ENCODE measurements at regions not wholly inside any gene's neighbourhood (a gene's known extent, or its start where the extent isn't known, plus 50 kb on each side); places are given as distances from the start of the nearest gene placed in this dataset.

GRCh38 chr15:95475067-95475466 lies 855.4 kb upstream of the NR2F2 start:
- DNase-seq (ENCODE audit: low read depth, low spot score), result no peak

GRCh38 chr15:95479308-95479707 lies 851.2 kb upstream of the NR2F2 start:
- no peak for DNase-seq (ENCODE audit: low read depth, low spot score)

- DNase-seq (ENCODE audit: low read depth, low spot score), result no peak
Measured at GRCh38 chr15:95485367-95485766, 845.1 kb upstream of the NR2F2 start.

- no peak for DNase-seq (ENCODE audit: low read depth, low spot score)
Measured at GRCh38 chr15:95486224-95486623, 844.3 kb upstream of the NR2F2 start.

GRCh38 chr15:95489103-95489502 lies 841.4 kb upstream of the NR2F2 start:
- no peak for DNase-seq (ENCODE audit: low read depth, low spot score)

GRCh38 chr15:95492388-95493070 lies 838.0 kb upstream of the NR2F2 start:
- no peak for DNase-seq (ENCODE audit: low read depth, low spot score)

- no peak for DNase-seq (ENCODE audit: low read depth, low spot score)
Measured at GRCh38 chr15:95494971-95495541, 835.4 kb upstream of the NR2F2 start.

GRCh38 chr15:95497634-95498033 lies 832.9 kb upstream of the NR2F2 start:
- no peak for DNase-seq (ENCODE audit: low read depth, low spot score)

GRCh38 chr15:95498961-95499360 lies 831.5 kb upstream of the NR2F2 start:
- DNase-seq (ENCODE audit: low read depth, low spot score), result no peak

GRCh38 chr15:95499397-95499796 lies 831.1 kb upstream of the NR2F2 start:
- DNase-seq (ENCODE audit: low read depth, low spot score), result no peak

GRCh38 chr15:95501865-95502264 lies 828.6 kb upstream of the NR2F2 start:
- DNase-seq (ENCODE audit: low read depth, low spot score), result no peak

- DNase-seq (ENCODE audit: low read depth, low spot score), result no peak
Measured at GRCh38 chr15:95503107-95503506, 827.4 kb upstream of the NR2F2 start.

- no peak for DNase-seq (ENCODE audit: low read depth, low spot score)
Measured at GRCh38 chr15:95503640-95504225, 826.8 kb upstream of the NR2F2 start.

- DNase-seq (ENCODE audit: low read depth, low spot score), result no peak
Measured at GRCh38 chr15:95511671-95512070, 818.8 kb upstream of the NR2F2 start.

- no peak for DNase-seq (ENCODE audit: low read depth, low spot score)
Measured at GRCh38 chr15:95512906-95513305, 817.6 kb upstream of the NR2F2 start.

- DNase-seq (ENCODE audit: low read depth, low spot score), result no peak
Measured at GRCh38 chr15:95519887-95520286, 810.6 kb upstream of the NR2F2 start.

GRCh38 chr15:95520511-95520910 lies 810.0 kb upstream of the NR2F2 start:
- DNase-seq (ENCODE audit: low read depth, low spot score), result no peak

GRCh38 chr15:95520922-95521321 lies 809.6 kb upstream of the NR2F2 start:
- no peak for DNase-seq (ENCODE audit: low read depth, low spot score)

- no peak for DNase-seq (ENCODE audit: low read depth, low spot score)
Measured at GRCh38 chr15:95522533-95522932, 808.0 kb upstream of the NR2F2 start.

- no peak for DNase-seq (ENCODE audit: low read depth, low spot score)
Measured at GRCh38 chr15:95528920-95529319, 801.6 kb upstream of the NR2F2 start.

GRCh38 chr15:95536638-95537037 lies 793.9 kb upstream of the NR2F2 start:
- DNase-seq (ENCODE audit: low read depth, low spot score), result no peak

- no peak for DNase-seq (ENCODE audit: low read depth, low spot score)
Measured at GRCh38 chr15:95538693-95539092, 791.8 kb upstream of the NR2F2 start.

- no peak for DNase-seq (ENCODE audit: low read depth, low spot score)
Measured at GRCh38 chr15:95541301-95541700, 789.2 kb upstream of the NR2F2 start.

Data from smooth muscle cell of the brain vasculature (primary cell).